ENCODE measurements at regions not wholly inside any gene's neighbourhood (a gene's known extent, or its start where the extent isn't known, plus 50 kb on each side); places are given as distances from the start of the nearest gene placed in this dataset.
"Not testable (repeated sequence)": the region's sequence is repeated elsewhere in the genome, so short reads cannot be mapped to it uniquely, and the experiment has no call there.

GRCh38 chr4:151522866-151523519 lies 114.0 kb downstream of the FHIP1A start:
- no peak for FAIRE-seq

- FAIRE-seq = no peak
Measured at GRCh38 chr4:151524610-151525009, 115.6 kb downstream of the FHIP1A start.

- not testable (repeated sequence) for FAIRE-seq
Measured at GRCh38 chr4:151526489-151526888, 117.5 kb downstream of the FHIP1A start.

DNA sequence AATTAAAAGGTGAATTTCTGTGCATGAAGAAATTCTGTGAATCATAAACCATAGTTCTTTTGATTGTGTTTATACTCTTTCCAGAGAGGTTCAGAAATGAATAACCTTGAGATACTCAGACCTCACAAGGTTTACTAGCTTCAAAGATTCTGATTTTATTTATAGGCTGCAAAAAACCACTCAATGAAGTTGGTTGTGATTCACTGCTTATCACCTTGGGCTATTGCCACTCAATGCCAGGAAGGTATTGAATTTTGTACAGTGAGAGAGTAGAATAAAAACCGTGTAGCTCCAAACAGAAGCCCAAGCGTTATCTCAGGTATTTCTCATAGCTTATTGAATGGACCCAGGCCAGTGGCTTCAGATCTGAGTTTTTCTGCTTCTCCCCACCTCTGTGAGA lies 118.7 kb downstream of the FHIP1A start:
- FAIRE-seq = peak; percentile 5

GRCh38 chr4:151529187-151529586 lies 120.2 kb downstream of the FHIP1A start:
- FAIRE-seq = no peak

DNA sequence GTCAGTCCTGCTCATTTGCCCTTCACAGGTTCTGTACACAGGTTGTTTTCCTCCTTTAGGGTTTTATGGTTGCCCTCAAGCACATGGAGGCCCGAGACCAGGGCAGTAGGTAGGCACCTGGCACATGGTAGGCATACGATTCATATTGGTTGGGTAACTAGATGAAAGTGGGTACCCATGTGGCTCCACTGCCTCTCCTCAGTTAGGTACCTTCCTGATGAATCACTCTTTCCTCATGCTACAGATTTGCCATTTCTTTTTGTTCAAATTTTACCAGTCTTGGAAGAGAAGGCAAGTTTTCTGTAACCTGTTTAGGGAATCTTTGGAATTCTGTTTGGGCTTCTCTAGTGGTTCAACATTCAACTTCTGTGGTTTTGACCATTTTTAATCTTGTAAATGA lies 121.3 kb downstream of the FHIP1A start:
- no peak for FAIRE-seq

DNA sequence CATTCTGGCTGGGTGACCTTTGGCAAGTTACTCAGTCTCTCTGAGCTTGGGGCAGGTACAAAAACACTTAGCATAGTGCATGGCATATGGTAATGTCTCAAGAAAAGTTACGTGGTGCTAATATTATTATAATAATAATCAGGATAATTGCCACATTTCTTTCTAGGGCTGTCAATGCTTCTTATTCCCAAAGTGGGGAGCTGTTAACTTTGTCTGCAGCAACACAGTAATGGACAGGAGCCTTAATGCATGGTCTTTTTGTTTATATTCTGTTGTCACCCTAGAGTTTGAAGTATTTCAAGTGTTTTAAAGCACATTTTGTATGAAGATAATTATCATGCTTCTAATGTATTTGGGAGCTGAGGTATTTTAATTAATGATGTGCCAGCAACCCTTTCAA lies 121.8 kb downstream of the FHIP1A start:
- FAIRE-seq = no peak

DNA sequence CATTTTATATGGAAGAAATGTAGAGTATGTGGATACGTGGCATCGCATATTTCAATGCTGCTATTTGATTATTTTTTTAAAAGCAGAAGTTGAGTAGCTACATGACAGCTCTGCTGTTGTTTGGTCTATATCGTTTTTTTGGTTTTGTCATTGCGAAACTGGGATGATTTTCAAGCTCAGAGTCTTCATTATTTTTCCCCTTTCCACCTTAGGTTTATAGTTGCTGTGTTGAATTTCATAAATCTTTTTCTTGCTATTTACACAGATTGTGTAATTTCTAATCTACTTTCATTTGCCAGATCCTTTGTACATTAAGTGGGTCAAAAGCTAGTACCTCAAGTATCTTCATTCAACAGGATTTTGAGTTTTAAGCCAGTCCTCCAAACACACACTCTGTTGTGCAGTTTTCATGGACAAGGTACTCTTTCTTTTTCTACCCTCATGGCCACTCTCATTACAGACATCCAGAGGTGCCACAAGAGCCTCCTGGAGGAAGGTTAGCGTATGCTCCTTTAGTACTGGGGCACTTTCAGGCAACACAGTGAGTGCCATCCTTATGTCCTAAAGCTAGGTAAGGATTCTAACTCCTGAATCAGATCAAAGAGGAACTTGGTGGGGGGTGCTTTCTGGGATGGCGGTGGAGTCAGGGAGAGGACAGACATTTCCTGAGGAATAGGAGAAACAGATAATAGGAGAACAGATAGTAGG lies 123.2 kb downstream of the FHIP1A start:
- no peak for FAIRE-seq

GRCh38 chr4:151534195-151534594 lies 125.2 kb downstream of the FHIP1A start:
- FAIRE-seq = no peak

DNA sequence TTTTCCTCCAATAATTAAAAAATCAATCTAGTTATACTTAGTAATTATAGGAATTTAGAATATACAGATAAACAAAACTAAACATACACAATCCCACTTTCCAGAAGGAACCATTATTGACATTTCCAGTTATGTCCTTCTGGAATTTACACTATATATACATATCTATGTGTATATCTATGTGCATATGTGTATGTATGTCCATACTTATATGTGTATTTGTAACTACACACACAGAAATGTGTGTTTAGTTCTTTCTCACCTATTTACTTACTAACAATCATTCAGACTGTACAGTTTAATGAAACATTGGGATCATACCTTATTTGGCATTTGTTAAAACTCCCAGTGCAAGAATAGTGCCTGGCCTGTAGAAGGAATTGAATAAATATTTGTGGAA lies 126.4 kb downstream of the FHIP1A start:
- no peak for FAIRE-seq

- FAIRE-seq = no peak
Measured at GRCh38 chr4:151537687-151538086, 128.7 kb downstream of the FHIP1A start.

- no peak for FAIRE-seq
Measured at GRCh38 chr4:151538963-151539362, 130.0 kb downstream of the FHIP1A start.

DNA sequence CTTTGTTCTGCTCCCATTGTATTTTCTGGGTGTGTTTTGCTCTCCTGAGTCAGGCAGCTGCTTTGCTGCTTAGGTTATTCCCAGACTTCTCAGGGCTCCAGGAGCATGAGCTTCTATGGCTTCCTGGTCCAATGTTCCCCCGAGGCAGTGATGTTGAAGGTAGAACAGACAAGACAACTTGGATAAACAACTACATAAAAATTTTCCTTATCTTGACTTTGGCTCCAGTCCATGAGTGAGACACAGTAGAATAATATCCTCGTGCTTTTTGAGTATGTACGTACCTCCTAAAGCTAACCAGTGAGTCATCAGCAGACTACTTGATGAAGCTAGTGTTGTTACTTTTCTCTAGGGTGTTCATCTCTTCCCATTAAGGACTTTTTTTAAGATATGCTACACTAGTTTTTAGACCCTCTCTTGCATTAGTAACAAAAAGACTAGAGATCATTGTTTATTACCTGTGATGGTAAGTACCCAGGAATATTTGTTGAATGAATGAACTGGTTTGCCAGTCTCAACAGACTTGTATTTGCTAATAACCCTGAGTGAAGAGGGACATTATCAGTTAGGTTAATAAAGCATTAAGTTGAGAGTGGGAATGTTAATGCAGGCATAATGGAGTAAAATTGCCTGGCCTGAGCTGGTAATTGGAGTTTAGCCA lies 131.9 kb downstream of the FHIP1A start:
- peak; percentile 98 for FAIRE-seq

DNA sequence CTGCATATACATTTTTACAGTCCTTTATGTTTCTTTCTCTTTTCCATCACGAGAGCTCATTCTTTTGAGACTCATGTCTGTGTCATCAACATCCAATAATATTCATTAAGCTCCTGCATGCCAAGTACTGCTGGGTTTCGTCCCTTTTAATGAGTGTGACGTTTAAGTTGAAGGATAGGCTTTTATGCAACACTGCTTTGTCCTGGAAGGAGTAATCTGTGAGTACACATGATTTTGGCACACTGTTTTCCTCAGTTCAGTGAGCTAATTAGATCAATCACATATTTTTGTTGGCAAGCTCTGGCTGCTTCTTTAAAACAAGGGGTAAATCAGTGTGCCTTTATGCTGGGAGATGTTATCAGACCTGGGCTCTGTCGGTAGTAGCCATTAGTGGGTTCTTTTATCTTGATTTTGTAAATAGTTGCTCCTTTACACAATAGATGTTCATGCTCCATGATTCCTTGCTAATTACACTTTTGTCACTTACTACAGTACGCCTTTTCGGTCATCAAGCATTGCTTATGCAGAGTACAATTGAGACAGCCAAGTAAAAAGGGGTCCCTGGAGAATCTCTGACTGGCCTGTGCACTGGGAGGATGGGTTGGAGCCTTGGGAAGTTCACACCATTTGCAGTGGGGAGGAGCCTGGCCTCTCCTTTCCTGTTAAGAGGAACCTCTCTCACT lies 132.6 kb downstream of the FHIP1A start:
- FAIRE-seq = no peak

- no peak for FAIRE-seq
Measured at GRCh38 chr4:151548708-151549107, 139.7 kb downstream of the FHIP1A start.

GRCh38 chr4:151549378-151549777 lies 140.4 kb downstream of the FHIP1A start:
- not testable (repeated sequence) for FAIRE-seq

GRCh38 chr4:151553874-151554273 lies 144.9 kb downstream of the FHIP1A start:
- no peak for FAIRE-seq

GRCh38 chr4:151555151-151555945 lies 146.4 kb downstream of the FHIP1A start:
- no peak for FAIRE-seq

GRCh38 chr4:151558496-151559113 lies 149.6 kb downstream of the FHIP1A start:
- no peak for FAIRE-seq

DNA sequence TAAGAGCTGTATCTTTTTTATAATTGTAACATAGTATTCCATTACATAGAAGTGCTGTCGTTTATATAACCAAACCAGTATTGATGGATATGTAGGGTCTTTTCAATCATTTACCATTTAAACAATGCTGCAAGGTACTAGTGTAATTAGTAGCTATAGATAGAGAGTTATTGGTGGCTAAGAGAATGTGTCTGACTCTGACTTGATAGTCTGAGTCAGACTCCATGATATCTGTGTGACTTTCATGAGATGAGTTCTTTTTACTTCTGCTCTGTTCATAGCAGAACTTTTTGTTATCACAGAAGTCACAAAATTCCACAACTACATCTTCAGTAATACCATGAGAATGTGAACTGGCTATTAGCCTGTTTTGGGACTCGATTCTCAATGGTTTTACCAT lies 150.6 kb downstream of the FHIP1A start:
- FAIRE-seq = no peak

- FAIRE-seq = no peak
Measured at GRCh38 chr4:151561551-151562256, 152.7 kb downstream of the FHIP1A start.

DNA sequence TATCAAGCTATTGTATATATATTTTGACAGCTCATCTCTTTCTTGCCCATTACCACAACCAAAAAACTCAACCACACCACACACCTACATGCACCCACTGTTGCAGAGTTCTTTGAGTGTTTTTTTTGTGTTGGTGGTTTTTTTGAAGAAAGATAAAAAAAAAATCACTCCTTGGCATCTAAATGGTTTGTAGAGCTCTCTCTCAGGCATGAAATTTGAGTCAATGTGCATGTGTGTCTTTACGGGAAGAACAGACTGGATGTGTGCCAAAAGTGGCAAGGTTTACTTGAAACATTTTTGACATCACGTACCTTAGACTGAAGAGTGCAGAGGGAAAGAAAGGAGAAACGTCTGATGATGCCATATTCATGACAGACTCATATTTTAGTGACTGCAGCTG lies 154.2 kb downstream of the FHIP1A start:
- FAIRE-seq = no peak
